Cardiac muscle cell (in vitro differentiated cells and primary cell): ENCODE measurements at regions not wholly inside any gene's neighbourhood (a gene's known extent, or its start where the extent isn't known, plus 50 kb on each side); places are given as distances from the start of the nearest gene placed in this dataset.

Experiments
- DNase-seq, 2 donors: peaks; one replicate each; pipeline versions ENCODE4 v3.0.0 to v3.0.0-alpha.2; 2010 to 2017; ENCODE audit warnings: low read depth in 1 of 2, low spot score in 1 of 2
- H3K27ac ChIP-seq: fragments of 200-600 bp; sonication (generic); 2 replicates; pipeline ENCODE4 v1.5.1; 2016
- H3K27me3 ChIP-seq: fragments of 200-600 bp; sonication (generic); 2 replicates; pipeline ENCODE4 v1.6.0; 2016; ENCODE audit warnings: control low read depth
- H3K36me3 ChIP-seq: fragments of 200-600 bp; sonication (generic); 2 replicates; pipeline ENCODE4 v1.5.1; 2016; ENCODE audit warnings: control low read depth
- H3K4me1 ChIP-seq: fragments of 200-600 bp; sonication (generic); 2 replicates; pipeline ENCODE4 v1.8.1; 2017; ENCODE audit warnings: low read depth, mild to moderate bottlenecking, mixed run types
- H3K4me3 ChIP-seq: fragments of 200-600 bp; sonication (generic); 2 replicates; pipeline ENCODE4 v1.5.1; 2016; ENCODE audit warnings: mild to moderate bottlenecking
- H3K9me3 ChIP-seq: fragments of 200-600 bp; sonication (generic); 2 replicates; pipeline ENCODE4 v1.5.1; 2017; ENCODE audit warnings: low read depth, mild to moderate bottlenecking, control low read depth
- CTCF ChIP-seq: IDR thresholded peaks from 2 replicates; pipeline ENCODE4 v1.5.1; 2012; ENCODE audit warnings: low read depth, mild to moderate bottlenecking, low read length

GRCh38 chr16:54487933-54488332 lies 201.3 kb upstream of the IRX3 start:
- Histone ChIP-seq H3K36me3 (no peaks in the 10 kb centered on the region), H3K4me1 (peaks cover 37% of the 10 kb centered on the region), H3K4me3 (no peak overlapping the region), H3K27me3 (no peaks in the 10 kb centered on the region), H3K9me3 (no peaks in the 10 kb centered on the region), H3K27ac (no peak overlapping the region)
- no peak for TF ChIP-seq CTCF
- DNase-seq: no peak

- no peaks in the 10 kb centered on the region for H3K27me3 ChIP-seq
- no peaks in the 10 kb centered on the region for H3K9me3 ChIP-seq
- no peak overlapping the region for H3K4me3 ChIP-seq
- no peak for TF ChIP-seq CTCF
- peaks cover 53% of the 10 kb centered on the region for H3K4me1 ChIP-seq
- H3K36me3 ChIP-seq: no peaks in the 10 kb centered on the region
- peak overlapping the region; percentile 94 for H3K27ac ChIP-seq
- no peak for DNase-seq
Measured at GRCh38 chr16:54484700-54485099, 198.1 kb upstream of the IRX3 start.

GRCh38 chr16:54482892-54483574 lies 196.4 kb upstream of the IRX3 start:
- H3K27ac ChIP-seq: peak overlapping the region; percentile 94
- DNase-seq: peak in 1 of 2 donors; percentile 84
- no peaks in the 10 kb centered on the region for H3K9me3 ChIP-seq

GRCh38 chr16:54480429-54480828 lies 193.8 kb upstream of the IRX3 start:
- Histone ChIP-seq H3K27me3 (no peaks in the 10 kb centered on the region), H3K4me1 (peaks cover 39% of the 10 kb centered on the region), H3K36me3 (no peaks in the 10 kb centered on the region), H3K4me3 (no peak overlapping the region), H3K27ac (peak overlapping the region; percentile 24), H3K9me3 (no peaks in the 10 kb centered on the region)
- TF ChIP-seq CTCF: no peak
- peak in 1 of 2 donors; percentile 42 for DNase-seq

More at GRCh38 chr16:54482892-54483574, 196.4 kb upstream of the IRX3 start:
- Histone ChIP-seq H3K36me3 (no peaks in the 10 kb centered on the region), H3K4me3 (no peak overlapping the region), H3K4me1 (peaks cover 47% of the 10 kb centered on the region), H3K27me3 (no peaks in the 10 kb centered on the region)
- no peak for TF ChIP-seq CTCF

- H3K27ac ChIP-seq: no peak overlapping the region
- no peak for DNase-seq
- H3K27me3 ChIP-seq: no peaks in the 10 kb centered on the region
- TF ChIP-seq CTCF: no peak
- no peaks in the 10 kb centered on the region for H3K36me3 ChIP-seq
- no peak overlapping the region for H3K4me3 ChIP-seq
- peaks cover 30% of the 10 kb centered on the region for H3K4me1 ChIP-seq
- no peaks in the 10 kb centered on the region for H3K9me3 ChIP-seq
Measured at GRCh38 chr16:54479546-54479945, 193.0 kb upstream of the IRX3 start.
